Activated naive CD4-positive, alpha-beta T cell treated with anti-CD3 and anti-CD28 coated beads, Interleukin-2, amount 50 U/mL, for 72 hours (primary cell): ENCODE measurements at regions not wholly inside any gene's neighbourhood (a gene's known extent, or its start where the extent isn't known, plus 50 kb on each side); places are given as distances from the start of the nearest gene placed in this dataset.
"Not testable (repeated sequence)": the region's sequence is repeated elsewhere in the genome, so short reads cannot be mapped to it uniquely, and the experiment has no call there.

ENCODE experiments used
- ATAC-seq, 2 donors: fragments of 150-1000 bp; cut with Tn5 transposase; 2 replicates each; pipeline ENCODE4 v1.10.0; 2021; ENCODE audit warnings: mild to moderate bottlenecking in 2 of 2, moderate library complexity in 2 of 2
- DNase-seq, 2 donors: peaks; one replicate each; pipeline ENCODE4 v3.0.0; 2021 to 2022; ENCODE audit warnings: low spot score in 2 of 2
- H3K27ac Mint-ChIP-seq, 2 donors: one replicate each; pipeline ENCODE4 v1.8.0; 2022; ENCODE audit warnings: mild to moderate bottlenecking in 2 of 2, mixed read lengths in 2 of 2
- H3K36me3 Mint-ChIP-seq, 2 donors: one replicate each; pipeline ENCODE4 v1.8.0; 2022; ENCODE audit warnings: mixed read lengths in 2 of 2
- H3K9me3 Mint-ChIP-seq, 2 donors: one replicate each; pipeline ENCODE4 v1.8.0; 2022; ENCODE audit warnings: mixed read lengths in 2 of 2

DNA sequence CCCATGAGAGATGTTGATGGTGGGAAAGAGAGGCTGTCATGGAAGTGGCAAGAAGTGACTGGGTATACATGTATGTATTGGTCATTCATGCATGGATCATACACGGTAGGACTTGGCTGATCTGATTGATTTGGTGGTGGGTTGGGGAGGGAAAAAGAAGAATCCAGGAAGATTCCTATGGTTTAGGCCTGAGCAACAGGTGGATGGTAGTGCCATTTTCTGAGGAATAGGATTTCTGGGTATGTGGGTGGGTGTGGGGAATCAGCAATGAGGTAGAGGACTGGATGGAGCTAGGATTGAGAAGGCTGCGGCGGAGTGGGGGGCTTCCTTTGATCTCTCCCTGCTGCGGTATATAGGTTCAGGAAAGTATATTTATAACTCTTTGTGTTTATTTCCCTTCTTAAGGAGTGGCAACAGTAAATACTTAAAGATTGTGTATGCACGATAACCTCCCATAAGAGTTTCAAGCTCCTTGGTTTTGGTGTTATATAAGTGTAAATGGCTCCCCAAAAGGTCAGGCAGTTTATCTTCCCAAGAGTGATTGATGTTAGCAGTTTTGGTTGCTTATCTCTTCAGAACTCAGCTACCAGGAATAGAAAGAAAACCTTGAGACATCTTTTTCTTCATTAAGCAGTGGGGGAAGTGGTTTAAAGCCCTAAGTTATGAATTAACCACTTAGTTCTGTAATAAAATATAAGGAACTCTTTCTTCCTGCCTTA lies 100.1 kb downstream of the LSMEM1 start:
- Mint-ChIP-seq H3K27ac (no peak overlapping the region), H3K36me3 (peaks cover 4% of the 10 kb centered on the region in 2 donors), H3K9me3 (peaks cover 5 to 7% of the 10 kb centered on the region in 2 donors)
- DNase-seq (no peak), ATAC-seq (no peak)

DNA sequence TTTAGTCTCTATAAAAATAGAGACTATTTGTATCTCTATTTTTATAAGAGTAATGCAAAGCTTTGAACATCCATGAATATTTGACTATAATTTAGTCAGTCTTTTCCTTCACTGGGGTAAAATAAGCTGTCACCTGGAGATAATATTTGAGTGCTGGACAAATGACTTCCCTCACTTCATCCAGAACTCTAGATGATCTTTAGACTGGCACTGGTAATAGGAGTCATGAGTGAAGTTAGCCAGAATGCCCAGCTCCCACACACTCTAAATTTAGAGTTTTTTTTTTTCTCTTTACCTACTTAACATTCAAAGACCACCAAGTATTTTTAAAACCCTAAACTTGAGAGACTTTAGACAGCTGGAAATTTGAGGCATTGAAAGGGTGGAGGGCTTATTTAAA lies 100.7 kb downstream of the LSMEM1 start:
- no peaks in the 10 kb centered on the region for H3K36me3 Mint-ChIP-seq
- H3K9me3 Mint-ChIP-seq, result peaks cover 0 to under 1% of the 10 kb centered on the region in 2 donors
- ATAC-seq (no peak), DNase-seq (no peak)
- no peak overlapping the region for H3K27ac Mint-ChIP-seq

DNA sequence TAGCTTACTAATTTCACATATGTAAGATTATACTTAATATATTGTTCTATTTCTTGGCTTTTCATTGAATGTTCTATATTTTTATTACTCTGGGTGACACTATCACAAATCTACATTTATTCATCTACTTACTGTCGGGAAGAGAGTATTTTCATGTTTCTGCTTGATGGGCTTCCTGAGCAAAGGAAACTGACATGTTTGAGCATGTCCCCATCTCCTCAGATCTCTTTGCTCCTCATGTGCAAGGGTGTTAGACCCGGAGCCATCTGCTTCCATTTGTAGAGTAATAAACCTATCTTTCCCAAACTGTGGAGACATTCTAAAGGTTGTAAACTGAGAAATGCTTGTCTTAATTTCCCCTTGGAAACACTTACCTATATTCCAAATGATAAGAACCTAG lies 103.5 kb downstream of the LSMEM1 start:
- ATAC-seq (no peak), DNase-seq (no peak)
- Mint-ChIP-seq H3K27ac (no peak overlapping the region), H3K36me3 (peaks cover 0 to 7% of the 10 kb centered on the region in 2 donors), H3K9me3 (no peaks in the 10 kb centered on the region)

DNA sequence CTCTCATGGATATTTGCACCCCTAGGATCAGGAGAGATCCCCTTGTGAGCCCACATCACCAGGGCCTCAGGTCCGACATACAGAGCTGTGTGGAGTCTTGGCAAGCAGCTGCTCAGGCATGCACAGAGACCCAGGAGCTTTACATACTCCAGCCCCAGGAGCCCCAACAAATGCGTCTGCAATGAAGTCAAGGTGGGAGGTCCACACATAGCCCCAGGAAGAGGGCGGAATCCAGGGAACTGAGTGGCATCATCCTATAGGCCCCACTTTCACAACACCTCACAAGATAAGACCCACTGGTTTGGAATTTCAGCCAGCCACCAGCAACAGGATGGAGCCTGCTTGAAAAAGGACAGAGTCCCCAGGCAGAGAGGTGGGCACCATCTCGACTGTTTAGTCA lies 106.7 kb downstream of the LSMEM1 start:
- no peaks in the 10 kb centered on the region for H3K9me3 Mint-ChIP-seq
- no peak for DNase-seq
- H3K36me3 Mint-ChIP-seq, result peaks cover 0 to 7% of the 10 kb centered on the region in 2 donors
- no peak overlapping the region for H3K27ac Mint-ChIP-seq
- ATAC-seq, result no peak

DNA sequence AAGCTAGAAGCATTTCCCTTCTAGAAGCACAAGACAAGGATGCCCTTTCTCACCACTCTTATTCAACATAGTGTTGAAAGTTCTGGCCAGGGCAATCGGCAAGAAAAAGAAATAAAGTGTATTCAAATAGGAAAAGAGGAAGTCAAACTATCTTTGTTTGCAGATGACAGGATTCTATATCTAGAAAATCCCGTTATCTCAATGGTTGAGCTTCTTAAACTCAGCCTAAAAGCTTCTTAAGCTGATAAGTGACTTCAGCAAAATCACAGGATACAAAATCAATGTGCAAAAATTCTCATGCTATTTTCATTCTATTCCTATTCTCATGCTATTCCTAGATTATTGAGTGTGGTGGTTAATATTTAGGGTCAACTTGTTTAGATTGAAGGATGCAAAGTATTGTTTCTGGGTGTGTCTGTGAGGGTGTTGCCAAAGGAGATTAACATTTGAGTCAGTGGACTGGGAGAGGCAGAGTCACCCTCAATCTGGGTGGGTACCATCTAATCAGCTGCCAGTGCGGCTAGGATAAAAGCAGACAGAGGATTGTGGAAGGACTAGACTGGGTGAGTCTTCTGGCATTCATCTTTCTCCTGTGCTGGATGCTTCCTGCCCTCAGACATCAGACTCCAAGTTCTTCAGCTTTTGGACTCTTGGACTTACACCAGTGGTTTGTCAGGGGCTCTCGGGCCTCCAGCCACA lies 111.9 kb downstream of the LSMEM1 start:
- DNase-seq, H3K27ac Mint-ChIP-seq, ATAC-seq, H3K36me3 Mint-ChIP-seq, H3K9me3 Mint-ChIP-seq: not testable (repeated sequence)

DNA sequence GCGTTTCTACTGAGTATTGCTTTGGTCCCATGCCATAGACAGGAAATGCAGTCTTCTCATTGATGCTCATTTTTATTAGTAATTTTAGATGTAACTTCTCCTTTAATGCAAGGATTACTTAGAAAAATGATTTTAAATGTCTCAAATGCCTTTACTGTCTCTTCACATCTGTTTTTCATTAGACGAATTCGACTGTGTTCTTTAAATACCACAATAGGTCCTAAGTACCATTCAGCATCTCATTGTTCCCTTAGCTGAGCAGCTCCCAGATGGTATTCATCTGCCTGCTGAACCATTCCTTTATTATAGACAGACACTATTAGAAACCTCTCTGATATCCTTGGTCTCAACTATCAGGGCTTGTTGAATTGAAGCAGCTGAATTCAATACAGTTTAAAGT lies 113.6 kb downstream of the LSMEM1 start:
- ATAC-seq (no peak), DNase-seq (no peak)
- Mint-ChIP-seq H3K27ac (no peak overlapping the region), H3K36me3 (no peaks in the 10 kb centered on the region), H3K9me3 (no peaks in the 10 kb centered on the region)

DNA sequence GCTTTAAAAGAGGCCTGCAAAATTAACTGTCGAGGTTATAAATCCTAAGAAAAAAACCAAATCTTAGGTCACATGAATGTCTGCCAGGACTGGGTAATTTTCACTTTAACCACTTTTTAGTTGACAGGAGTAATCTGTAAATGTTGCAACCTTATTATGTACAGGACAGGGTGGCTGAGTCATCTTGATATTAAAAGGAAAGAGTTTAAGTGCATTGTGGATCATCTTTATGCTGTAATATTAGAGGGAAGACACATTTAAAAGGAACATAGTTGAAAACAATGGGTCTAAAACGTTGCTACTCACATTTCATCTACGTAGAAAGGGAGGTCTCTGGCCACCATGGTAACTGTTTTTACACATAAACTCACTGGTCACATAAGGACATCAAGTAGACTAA lies 115.5 kb downstream of the LSMEM1 start:
- DNase-seq, result no peak
- Mint-ChIP-seq H3K36me3 (no peaks in the 10 kb centered on the region), H3K27ac (no peak overlapping the region), H3K9me3 (no peaks in the 10 kb centered on the region)
- no peak for ATAC-seq

DNA sequence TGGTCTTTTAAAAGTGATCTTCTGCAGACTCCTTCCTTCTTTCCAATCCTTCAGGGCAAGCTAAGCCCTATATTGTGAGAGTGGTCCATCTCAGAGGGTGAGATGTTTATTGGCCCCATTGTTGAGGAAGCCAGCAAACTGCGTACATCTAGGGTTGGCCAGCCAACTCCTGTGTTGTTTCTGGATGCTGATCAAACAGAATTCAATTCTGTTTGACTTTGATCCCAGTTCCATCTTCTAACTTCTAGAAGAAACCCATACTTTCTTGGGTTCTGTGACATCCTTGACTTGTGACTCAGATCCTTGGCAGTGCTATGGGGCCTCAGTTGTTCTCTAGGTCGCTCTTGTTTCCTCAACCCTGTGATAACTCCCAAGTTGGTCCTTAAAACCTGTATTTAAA lies 116.2 kb downstream of the LSMEM1 start:
- ATAC-seq, result no peak
- H3K27ac Mint-ChIP-seq, result no peak overlapping the region
- H3K36me3 Mint-ChIP-seq, result no peaks in the 10 kb centered on the region
- DNase-seq, result no peak
- H3K9me3 Mint-ChIP-seq, result no peaks in the 10 kb centered on the region

DNA sequence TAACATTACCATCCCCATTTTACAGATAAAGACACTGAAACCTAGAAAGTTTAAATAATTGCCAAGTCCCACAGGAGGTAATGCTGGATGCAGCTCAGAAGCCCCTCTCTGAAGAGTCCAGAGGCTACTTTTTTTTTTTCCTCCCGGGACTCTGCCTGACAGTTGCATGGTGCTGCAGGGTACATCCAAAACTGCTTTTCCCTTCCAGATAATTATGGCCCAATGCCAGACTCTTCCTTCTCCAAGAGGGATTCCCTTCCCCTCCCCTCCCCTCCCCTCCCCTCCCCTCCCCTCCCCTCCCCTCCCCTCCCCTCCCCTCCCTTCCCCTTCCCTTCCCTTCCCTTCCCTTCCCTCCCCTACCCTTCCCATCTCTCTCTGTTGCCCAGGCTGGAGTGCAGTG lies 122.9 kb downstream of the LSMEM1 start:
- ATAC-seq (no peak), DNase-seq (no peak)
- no peak overlapping the region for H3K27ac Mint-ChIP-seq
- no peaks in the 10 kb centered on the region for H3K36me3 Mint-ChIP-seq
- H3K9me3 Mint-ChIP-seq, result no peaks in the 10 kb centered on the region

DNA sequence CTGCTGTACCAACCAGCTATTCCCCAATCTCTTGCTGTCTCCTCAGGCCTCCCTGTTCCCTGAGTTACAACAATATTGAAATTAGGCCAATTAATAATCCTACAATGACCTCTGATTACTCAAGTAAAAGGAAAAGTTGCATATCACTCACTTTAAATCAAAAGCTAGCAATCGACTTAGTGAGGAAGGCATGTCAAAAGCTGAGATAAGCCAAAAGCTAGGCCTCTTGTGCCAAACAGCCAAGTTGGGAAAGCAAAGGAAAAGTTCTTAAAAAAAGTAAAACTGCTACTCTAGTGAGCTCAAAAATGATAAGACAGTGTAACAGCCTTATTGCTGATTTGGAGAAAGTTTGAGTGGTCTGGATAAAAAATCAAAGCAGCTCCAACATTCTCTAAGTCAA lies 129.8 kb downstream of the LSMEM1 start:
- ATAC-seq, result no peak
- H3K36me3 Mint-ChIP-seq, result no peaks in the 10 kb centered on the region
- no peak for DNase-seq
- H3K27ac Mint-ChIP-seq, result no peak overlapping the region
- no peaks in the 10 kb centered on the region for H3K9me3 Mint-ChIP-seq

DNA sequence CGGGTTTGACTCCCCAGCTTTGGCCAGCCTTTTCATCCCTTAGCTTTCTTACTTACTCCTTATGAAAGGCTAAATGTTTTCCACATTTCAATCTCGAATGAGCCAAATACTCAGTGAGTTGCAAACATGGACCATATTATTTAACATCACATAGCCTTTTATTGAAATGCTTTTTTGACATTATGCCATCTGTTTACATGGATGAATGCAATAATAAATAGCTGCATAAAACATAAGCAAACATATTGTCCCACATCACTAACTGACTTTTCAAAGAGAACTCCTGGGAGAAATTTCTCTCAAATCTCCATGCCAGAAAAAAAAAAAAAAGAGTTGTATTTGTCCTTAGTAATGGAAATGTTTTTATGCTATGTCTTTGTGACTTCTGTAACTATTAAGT lies 134.9 kb downstream of the LSMEM1 start:
- Mint-ChIP-seq H3K9me3 (no peaks in the 10 kb centered on the region), H3K27ac (no peak overlapping the region), H3K36me3 (no peaks in the 10 kb centered on the region)
- ATAC-seq (no peak), DNase-seq (no peak)

DNA sequence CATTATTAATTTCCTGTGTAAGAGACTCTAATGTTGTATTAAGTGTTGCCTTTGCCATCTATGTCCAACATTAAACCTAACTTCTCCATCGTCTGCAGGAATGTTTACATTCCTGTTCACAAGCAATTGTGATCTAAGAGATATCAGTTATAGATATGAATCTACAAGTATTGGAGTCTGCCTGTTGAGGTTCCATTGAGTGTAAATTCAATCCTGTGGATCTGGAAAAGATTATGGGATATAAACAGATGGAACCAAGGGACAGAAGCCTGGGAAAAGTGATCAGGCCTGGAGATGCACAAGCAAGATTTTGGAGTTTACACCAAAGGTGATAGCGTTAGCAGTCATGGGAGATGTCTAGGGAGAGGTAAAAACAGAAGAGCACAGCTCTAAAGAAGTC lies 135.5 kb downstream of the LSMEM1 start:
- no peaks in the 10 kb centered on the region for H3K9me3 Mint-ChIP-seq
- DNase-seq (no peak), ATAC-seq (no peak)
- no peak overlapping the region for H3K27ac Mint-ChIP-seq
- H3K36me3 Mint-ChIP-seq, result no peaks in the 10 kb centered on the region

DNA sequence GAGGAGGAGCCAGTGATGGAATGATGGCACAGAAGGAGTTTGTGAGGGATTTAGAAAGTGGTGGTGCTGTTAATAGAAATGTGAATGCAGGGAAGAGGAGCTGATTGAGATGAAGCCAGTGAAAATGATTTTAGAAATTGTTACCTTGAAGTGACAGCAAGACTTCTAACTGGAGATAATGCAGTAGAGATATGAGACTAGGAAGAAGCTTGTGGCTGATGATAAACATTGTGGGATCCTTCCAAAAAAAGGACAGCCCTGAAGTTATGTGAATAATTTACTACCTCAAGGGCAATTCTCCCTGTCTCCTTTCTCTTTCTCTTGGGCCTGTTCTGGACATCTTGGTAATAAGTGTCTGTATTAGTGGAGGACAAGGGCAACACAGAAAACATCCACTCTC lies 138.6 kb downstream of the LSMEM1 start:
- DNase-seq, result no peak

DNA sequence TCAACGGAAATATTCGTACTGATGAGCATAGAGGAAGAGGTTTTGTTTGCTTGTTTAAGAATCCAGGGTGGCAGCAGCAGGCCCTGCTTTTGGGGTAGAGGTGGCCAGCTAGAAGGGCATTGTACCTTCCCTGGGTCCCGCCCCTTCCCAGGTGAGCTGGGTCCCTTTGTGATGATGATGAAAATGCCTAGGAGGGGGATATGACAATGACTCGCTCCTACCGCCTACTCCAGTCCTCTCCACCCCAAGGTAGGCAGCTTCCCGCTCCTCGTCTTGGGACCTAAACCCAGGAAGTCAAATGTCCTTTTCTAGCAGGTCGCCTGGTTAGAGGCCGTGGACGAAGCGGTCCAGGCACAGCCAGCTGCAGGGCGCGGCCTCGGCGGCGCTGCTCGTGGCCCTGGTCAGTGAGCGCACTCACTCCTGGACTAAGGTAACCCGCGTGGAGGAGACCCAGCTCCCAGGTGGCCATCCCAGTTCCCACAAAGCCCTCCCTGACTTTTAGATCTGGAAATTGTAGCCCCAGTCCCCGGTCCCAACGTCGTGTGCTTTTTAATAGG lies 141.4 kb downstream of the LSMEM1 start:
- H3K36me3 Mint-ChIP-seq, result no peaks in the 10 kb centered on the region
- DNase-seq (no peak), ATAC-seq (no peak)
- no peak overlapping the region for H3K27ac Mint-ChIP-seq
- H3K9me3 Mint-ChIP-seq, result peaks cover 0 to 3% of the 10 kb centered on the region in 2 donors

More for the DNA sequence above, 138.6 kb downstream of the LSMEM1 start:
- H3K9me3 Mint-ChIP-seq, result no peaks in the 10 kb centered on the region
- H3K36me3 Mint-ChIP-seq, result no peaks in the 10 kb centered on the region
- no peak overlapping the region for H3K27ac Mint-ChIP-seq
- no peak for ATAC-seq

DNA sequence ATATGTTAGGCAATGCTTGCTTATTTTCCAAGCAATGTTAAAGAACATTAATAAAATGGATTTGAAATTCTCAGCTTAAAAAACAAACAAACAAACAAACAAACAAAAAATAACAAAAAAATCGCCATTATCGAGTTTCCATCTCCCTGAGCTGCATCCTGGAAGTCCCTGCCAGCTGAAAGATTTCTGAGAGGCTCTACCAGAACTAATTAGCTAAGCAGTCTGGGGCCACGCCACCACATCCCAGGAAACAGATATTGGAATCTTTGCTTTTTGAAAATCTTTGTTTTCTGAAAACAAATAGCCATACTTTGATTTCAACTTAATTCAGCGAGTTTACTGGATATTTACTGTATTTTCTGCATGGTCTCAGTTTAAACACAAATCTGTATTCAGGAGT lies 143.6 kb downstream of the LSMEM1 start:
- Mint-ChIP-seq H3K27ac (no peak overlapping the region), H3K36me3 (no peaks in the 10 kb centered on the region), H3K9me3 (peaks cover 5 to 9% of the 10 kb centered on the region in 2 donors)
- ATAC-seq (no peak), DNase-seq (no peak)

DNA sequence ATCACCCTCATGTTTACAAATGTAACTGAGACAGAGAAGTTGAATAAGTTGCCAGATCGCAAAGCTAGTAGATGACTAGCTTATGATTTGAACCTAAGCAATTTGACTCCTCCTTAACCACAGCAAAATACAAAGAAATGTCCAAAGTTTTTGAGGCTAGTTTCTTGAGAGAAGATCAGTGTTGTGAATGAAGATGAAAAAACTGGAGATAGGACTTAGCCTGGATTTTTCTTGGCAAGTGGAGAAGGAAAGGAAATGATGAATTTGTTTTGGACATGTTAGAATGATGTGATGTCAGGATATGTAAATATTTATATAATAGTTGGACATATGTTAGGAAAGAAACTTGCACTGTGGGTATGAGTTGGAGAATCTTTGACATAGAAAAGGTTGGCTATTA lies 149.8 kb downstream of the LSMEM1 start:
- Mint-ChIP-seq H3K36me3 (no peaks in the 10 kb centered on the region), H3K27ac (no peak overlapping the region), H3K9me3 (peaks cover 5 to 9% of the 10 kb centered on the region in 2 donors)
- DNase-seq, result no peak
- ATAC-seq, result no peak

DNA sequence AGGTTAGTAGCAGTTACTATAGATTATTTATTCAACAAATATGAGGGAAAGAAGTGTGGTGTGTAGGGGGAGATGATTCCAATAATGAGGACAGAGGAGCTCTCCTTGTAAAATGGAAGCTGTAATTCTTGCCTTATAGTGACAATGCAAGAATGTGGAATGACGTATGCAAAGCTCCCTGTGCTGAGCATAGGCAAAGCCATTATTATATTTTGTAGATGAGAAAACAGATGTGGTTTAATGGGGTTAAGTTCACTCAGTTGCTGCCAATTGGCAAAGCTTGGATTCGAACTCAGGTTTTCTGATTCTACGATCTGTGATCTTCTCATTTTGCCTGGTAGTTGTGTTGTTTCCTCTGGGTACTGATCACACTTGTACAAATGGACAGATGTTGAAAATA lies 153.3 kb downstream of the LSMEM1 start:
- Mint-ChIP-seq H3K36me3 (no peaks in the 10 kb centered on the region), H3K9me3 (no peaks in the 10 kb centered on the region), H3K27ac (no peak overlapping the region)
- no peak for ATAC-seq
- DNase-seq, result no peak

DNA sequence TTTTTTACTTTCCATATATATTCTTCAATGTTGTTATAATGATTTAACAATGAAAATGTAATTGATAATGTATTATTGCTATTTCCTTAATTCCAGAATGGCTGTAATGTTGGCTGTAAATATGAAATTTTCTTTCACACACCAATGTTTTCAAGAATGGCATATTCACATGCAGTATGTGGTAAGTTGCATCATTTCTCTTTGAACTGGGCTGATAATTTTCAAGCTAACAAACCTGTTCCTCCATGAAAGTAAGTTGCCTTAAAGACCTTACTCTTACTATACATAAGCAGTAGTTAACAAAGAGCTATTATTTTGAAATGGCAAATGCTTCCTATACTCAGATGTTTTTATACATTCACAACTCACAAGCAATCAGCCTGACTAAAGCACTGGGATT lies 154.5 kb downstream of the TMEM168 start:
- Mint-ChIP-seq H3K9me3 (no peaks in the 10 kb centered on the region), H3K36me3 (no peaks in the 10 kb centered on the region), H3K27ac (no peak overlapping the region)
- no peak for DNase-seq
- no peak for ATAC-seq
